SK-N-MC (cell line): ENCODE measurements at regions not wholly inside any gene's neighbourhood (a gene's known extent, or its start where the extent isn't known, plus 50 kb on each side); places are given as distances from the start of the nearest gene placed in this dataset.

Source experiments
- EZH2 ChIP-seq: fragments of 200-600 bp; sonication (generic); IDR thresholded peaks from one replicate; pipeline ENCODE4 v1.6.1; 2017; ENCODE audit warnings: antibody characterized with exemption
- POLR2AphosphoS5 ChIP-seq: IDR thresholded peaks from 2 replicates; pipeline ENCODE4 v1.6.1; 2012; ENCODE audit warnings: mild to moderate bottlenecking, low read depth, low read length, borderline replicate concordance

GRCh38 chr5:93665648-93666047 lies 75.8 kb downstream of the POU5F2 start:
- no peak for TF ChIP-seq POLR2AphosphoS5
- no peak for TF ChIP-seq EZH2
